Loucy (cell line): ENCODE measurements at regions not wholly inside any gene's neighbourhood (a gene's known extent, or its start where the extent isn't known, plus 50 kb on each side); places are given as distances from the start of the nearest gene placed in this dataset.

ENCODE experiments used
- EZH2phosphoT487 ChIP-seq: fragments of 200-600 bp; IDR thresholded peaks from 2 replicates; pipeline ENCODE4 v1.6.1; 2018; ENCODE audit warnings: antibody characterized with exemption, mild to moderate bottlenecking, moderate library complexity, borderline replicate concordance
- TF ChIP-seq, protein P1 (sequence below): fragments of 200-600 bp; sonication (generic); conservative IDR thresholded peaks from 2 replicates; pipeline ENCODE4 v1.5.1; 2014; ENCODE audit warnings: mild to moderate bottlenecking, antibody characterized with exemption, low read length

DNA sequence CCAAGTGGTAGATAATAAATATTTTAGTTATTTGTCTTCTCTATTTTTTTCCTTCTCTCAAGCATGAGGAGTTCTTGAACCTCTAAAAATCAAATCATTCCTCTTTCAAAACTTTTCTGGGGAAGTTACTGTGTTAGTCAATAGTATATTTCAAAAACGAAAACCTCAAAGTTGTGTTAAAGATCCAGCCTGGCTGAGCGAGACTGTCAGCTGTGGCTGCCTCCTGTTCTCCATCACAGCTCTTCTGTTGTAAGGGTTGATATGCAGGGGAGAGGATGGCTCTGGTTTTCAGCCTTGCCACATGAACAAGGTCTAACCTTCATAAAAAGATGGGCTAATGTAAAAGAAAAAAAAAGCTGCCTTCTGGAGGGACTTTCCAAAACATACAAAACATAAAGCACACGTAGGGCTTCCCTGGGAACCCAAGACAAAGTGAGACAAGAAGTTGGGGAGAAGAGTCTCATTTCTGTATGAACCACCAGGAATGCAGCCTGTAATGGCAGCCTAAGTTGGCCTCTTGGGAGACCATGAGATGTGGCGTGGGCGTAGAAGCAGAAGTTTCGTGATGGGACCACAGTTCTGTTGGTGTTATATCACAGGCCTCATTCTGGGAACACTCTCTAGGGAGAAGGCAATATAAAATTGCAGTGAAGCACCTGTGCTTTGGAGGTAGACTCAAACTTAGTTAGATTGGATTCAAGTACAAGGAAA, 77.9 kb upstream of the FHIP2A start:
- no peak for TF ChIP-seq EZH2phosphoT487
- TF ChIP-seq, protein P1, sequence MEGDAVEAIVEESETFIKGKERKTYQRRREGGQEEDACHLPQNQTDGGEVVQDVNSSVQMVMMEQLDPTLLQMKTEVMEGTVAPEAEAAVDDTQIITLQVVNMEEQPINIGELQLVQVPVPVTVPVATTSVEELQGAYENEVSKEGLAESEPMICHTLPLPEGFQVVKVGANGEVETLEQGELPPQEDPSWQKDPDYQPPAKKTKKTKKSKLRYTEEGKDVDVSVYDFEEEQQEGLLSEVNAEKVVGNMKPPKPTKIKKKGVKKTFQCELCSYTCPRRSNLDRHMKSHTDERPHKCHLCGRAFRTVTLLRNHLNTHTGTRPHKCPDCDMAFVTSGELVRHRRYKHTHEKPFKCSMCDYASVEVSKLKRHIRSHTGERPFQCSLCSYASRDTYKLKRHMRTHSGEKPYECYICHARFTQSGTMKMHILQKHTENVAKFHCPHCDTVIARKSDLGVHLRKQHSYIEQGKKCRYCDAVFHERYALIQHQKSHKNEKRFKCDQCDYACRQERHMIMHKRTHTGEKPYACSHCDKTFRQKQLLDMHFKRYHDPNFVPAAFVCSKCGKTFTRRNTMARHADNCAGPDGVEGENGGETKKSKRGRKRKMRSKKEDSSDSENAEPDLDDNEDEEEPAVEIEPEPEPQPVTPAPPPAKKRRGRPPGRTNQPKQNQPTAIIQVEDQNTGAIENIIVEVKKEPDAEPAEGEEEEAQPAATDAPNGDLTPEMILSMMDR, result no peak
